Activated CD4-positive, alpha-beta T cell treated with anti-CD3 and anti-CD28 coated beads, Interleukin-2, amount 10 ng/mL, durations not matched to agents 24 days and 14 days (primary cell): ENCODE measurements at regions not wholly inside any gene's neighbourhood (a gene's known extent, or its start where the extent isn't known, plus 50 kb on each side); places are given as distances from the start of the nearest gene placed in this dataset.
"Not testable (repeated sequence)": the region's sequence is repeated elsewhere in the genome, so short reads cannot be mapped to it uniquely, and the experiment has no call there.

ENCODE experiments used
- DNase-seq: peaks from one replicate; pipeline ENCODE4 v3.0.0; 2022
- H3K27ac Mint-ChIP-seq: one replicate; pipeline ENCODE4 v1.8.0; 2022; ENCODE audit warnings: mild to moderate bottlenecking, mixed read lengths
- H3K27me3 Mint-ChIP-seq: one replicate; pipeline ENCODE4 v1.8.0; 2022; ENCODE audit warnings: mixed read lengths
- H3K36me3 Mint-ChIP-seq: one replicate; pipeline ENCODE4 v1.8.0; 2022; ENCODE audit warnings: low read depth, mild to moderate bottlenecking, mixed read lengths
- H3K4me1 Mint-ChIP-seq: one replicate; pipeline ENCODE4 v1.8.0; 2021; ENCODE audit warnings: mixed read lengths
- H3K4me3 Mint-ChIP-seq: one replicate; pipeline ENCODE4 v1.8.0; 2022; ENCODE audit warnings: mild to moderate bottlenecking, moderate library complexity, mixed read lengths
- H3K9me3 Mint-ChIP-seq: one replicate; pipeline ENCODE4 v1.8.0; 2021; ENCODE audit warnings: mixed read lengths
- intact Hi-C: fragments of 100-400 bp; cut with micrococcal nuclease; formaldehyde crosslinking; loops from one replicate; pipeline ENCODE4 v1.15.1; 2023

DNA sequence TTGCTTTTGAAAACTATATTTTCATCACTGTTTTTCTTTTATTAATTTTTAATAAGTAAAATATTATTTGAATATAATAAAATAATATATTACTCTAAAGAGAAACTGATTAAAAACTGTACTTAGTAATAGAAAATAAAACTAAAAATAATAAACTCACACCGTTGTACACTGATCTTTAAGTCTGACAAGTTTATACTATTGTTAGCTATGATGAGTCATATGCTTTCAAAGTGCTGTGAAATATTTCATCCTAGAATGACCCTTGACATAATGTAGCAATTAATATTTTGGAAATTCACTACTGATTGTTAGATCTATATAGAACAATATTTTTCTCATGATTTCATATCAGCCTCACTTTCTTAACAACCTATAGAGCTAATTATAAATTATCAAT lies 1040.6 kb upstream of the SPRY2 start:
- intact Hi-C loops, result no loop called here

DNA sequence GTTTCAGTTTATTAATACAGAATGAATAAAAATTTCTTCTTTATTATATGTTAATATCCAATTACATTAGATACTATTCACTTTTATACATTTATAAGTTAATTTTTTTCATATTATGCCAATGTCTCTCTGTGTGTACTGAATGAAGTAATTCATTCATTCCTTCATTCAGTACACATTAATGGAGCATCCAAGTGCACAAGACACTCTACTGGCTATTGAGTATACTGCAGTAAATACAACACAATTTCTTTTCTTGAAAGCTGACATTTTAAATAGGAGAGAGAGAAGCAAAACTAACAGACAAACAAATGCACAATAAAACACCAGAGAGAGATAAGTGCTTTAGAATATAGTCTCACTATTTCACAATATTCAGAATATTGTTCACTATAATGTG lies 1038.3 kb upstream of the SPRY2 start:
- H3K27me3 Mint-ChIP-seq, result no peaks in the 10 kb centered on the region
- H3K27ac Mint-ChIP-seq, result no peak overlapping the region
- DNase-seq, result no peak
- intact Hi-C loops, result no loop called here
- H3K4me3 Mint-ChIP-seq, result no peak overlapping the region
- peaks cover 5% of the 10 kb centered on the region for H3K9me3 Mint-ChIP-seq
- no peaks in the 10 kb centered on the region for H3K4me1 Mint-ChIP-seq
- no peaks in the 10 kb centered on the region for H3K36me3 Mint-ChIP-seq

More for the DNA sequence above, 1040.6 kb upstream of the SPRY2 start:
- no peak overlapping the region for H3K27ac Mint-ChIP-seq
- no peaks in the 10 kb centered on the region for H3K27me3 Mint-ChIP-seq
- peaks cover 5% of the 10 kb centered on the region for H3K9me3 Mint-ChIP-seq
- H3K4me1 Mint-ChIP-seq, result no peaks in the 10 kb centered on the region
- H3K36me3 Mint-ChIP-seq, result no peaks in the 10 kb centered on the region
- no peak overlapping the region for H3K4me3 Mint-ChIP-seq
- no peak for DNase-seq

DNA sequence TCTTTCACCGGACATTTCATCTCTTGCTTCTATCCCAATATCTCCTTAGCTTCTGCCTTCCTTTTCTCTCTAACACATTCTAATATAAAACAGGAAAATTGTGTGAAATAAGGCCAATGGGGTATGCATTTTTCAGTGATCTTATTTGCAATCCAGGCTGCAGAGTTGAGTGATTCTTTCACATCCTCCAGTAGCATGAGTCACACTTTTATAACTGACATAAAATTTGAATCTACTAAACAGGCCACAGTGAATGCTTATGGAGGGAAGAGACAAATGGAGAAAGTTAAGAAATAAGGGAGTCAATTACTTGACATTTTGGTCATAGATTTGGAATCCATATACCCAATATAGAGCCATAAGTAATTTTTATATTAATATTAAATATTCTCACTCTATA lies 1037.0 kb upstream of the SPRY2 start:
- intact Hi-C loops, result no loop called here
- DNase-seq, result no peak
- Mint-ChIP-seq H3K4me1 (no peaks in the 10 kb centered on the region), H3K27me3 (no peaks in the 10 kb centered on the region), H3K9me3 (peaks cover 5% of the 10 kb centered on the region), H3K36me3 (no peaks in the 10 kb centered on the region), H3K4me3 (no peak overlapping the region), H3K27ac (no peak overlapping the region)

DNA sequence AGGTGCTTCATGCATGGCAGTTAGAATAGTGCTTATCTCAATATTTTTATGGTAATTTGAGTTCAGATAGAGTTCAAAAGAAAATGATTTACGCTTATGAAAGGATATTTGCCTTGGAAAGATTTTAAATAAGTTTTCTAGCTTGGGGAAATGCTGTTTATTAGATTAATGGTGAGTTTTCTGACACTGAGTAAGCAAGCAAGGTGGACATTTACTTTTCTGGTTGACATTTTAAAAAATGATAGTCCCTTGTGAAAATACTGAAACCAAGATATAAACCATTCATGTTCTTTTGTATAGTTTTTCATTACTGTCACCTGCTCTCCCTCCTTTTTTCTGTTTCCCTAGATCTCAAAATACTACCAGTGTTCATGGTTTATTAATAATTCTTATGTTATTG lies 1034.8 kb upstream of the SPRY2 start:
- H3K27ac Mint-ChIP-seq, result no peak overlapping the region
- H3K9me3 Mint-ChIP-seq, result peaks cover 5% of the 10 kb centered on the region
- no peaks in the 10 kb centered on the region for H3K4me1 Mint-ChIP-seq
- H3K4me3 Mint-ChIP-seq, result no peak overlapping the region
- DNase-seq, result no peak
- intact Hi-C loops, result no loop called here
- H3K27me3 Mint-ChIP-seq, result no peaks in the 10 kb centered on the region
- H3K36me3 Mint-ChIP-seq, result no peaks in the 10 kb centered on the region

DNA sequence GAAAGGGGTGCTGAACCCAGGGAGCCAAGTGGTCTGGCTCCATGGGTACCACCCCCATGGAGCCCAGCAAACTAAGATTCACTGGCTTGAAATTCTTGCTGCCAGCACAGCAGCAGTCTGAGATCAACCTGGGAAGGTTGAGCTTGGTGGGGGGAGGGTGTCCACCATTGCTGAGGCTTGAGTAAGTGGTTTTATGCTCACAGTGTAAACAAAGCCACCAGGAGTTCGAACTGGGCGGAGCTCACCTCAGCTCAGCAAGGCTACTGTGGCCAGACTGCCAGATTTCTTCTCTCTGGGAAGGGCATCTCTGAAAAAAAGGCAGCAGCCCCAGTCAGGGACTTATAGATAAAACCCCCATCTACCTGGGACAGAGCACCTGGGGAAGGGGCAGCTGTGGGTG lies 1021.8 kb upstream of the SPRY2 start:
- H3K27me3 Mint-ChIP-seq, intact Hi-C loops, H3K36me3 Mint-ChIP-seq, H3K4me1 Mint-ChIP-seq, H3K9me3 Mint-ChIP-seq, H3K27ac Mint-ChIP-seq, DNase-seq, H3K4me3 Mint-ChIP-seq: not testable (repeated sequence)

DNA sequence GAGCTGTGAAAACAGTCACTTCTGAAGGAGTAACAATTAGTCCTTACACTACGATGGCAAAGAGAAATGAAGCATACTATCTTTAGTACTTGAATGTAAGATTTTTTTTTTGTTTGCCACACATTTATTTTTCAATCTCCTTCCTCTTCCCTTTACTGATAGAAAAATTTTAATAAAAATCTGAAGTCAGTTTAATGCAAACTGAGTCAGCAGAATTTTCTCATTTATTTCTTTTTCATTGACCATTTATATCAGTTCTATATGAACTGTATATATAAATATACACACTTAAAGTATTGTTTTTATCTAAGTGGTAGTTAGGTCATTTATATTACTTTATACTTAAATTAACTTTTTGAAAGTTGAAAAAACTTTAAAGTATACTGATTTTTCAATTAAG lies 1009.1 kb upstream of the SPRY2 start:
- Mint-ChIP-seq H3K27me3 (no peaks in the 10 kb centered on the region), H3K4me1 (no peaks in the 10 kb centered on the region), H3K27ac (no peak overlapping the region), H3K36me3 (no peaks in the 10 kb centered on the region), H3K4me3 (no peak overlapping the region), H3K9me3 (no peaks in the 10 kb centered on the region)
- intact Hi-C loops, result no loop called here
- DNase-seq, result no peak

DNA sequence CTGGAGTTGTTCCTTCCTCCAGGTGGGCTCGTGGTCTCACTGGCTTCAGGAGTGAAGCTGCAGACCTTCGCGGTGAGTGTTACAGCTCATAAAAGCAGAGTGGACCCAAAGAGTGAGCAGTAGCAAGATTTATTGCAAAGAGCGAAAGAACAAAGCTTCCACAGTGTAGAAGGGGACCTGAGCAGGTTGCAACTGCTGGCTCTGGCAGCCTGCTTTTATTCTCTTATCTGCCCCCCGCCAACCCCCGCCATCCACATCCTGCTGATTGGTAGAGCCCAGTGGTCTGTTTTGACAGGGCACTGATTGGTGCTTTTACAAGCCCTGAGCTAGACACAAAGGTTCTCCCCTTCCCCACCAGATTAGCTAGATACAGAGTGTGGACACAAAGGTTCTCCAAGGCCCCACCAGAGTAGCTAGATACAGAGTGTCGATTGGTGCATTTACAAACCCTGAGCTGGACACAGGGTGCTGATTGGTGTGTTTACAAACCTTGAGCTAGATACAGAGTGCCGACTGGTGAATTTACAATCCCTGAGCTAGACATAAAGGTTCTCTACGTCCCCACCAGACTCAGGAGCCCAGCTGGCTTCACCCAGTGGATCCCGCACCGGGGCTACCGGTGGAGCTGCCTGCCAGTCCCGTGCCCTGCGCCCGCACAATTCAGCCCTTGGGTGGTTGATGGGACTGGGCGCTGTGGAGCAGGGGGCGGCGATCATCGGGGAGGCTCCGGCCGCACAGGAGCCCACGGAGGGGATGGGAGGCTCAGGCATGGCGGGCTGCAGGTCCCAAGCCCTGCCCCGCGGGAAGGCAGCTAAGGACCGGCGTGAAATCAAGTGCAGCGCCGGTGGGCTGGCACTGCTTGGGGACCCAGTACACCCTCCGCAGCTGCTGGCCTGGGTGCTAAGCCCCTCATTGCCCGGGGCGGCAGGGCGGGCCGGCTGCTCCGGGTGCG lies 999.5 kb upstream of the SPRY2 start:
- H3K27me3 Mint-ChIP-seq, H3K27ac Mint-ChIP-seq, H3K4me3 Mint-ChIP-seq, H3K4me1 Mint-ChIP-seq, H3K36me3 Mint-ChIP-seq, intact Hi-C loops, DNase-seq, H3K9me3 Mint-ChIP-seq: not testable (repeated sequence)

DNA sequence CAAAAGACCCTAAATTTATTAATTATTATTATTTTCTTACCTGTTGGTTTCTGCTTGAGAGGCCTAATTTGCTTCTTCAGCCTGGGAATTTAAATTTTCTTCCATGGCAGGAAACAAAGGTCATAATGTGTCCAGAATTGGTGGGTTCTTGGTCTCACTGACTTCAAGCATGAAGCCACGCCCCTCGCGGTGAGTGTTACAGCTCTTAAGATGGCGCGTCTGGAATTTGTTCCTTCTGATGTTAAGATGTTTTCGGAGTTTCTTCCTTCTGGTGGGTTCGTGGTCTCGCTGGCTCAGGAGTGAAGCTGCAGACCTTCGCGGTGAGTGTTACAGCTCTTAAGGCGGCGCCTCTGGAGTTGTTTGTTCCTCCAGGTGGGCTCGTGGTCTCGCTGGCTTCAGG lies 998.7 kb upstream of the SPRY2 start:
- H3K4me3 Mint-ChIP-seq, H3K27ac Mint-ChIP-seq, H3K4me1 Mint-ChIP-seq, H3K36me3 Mint-ChIP-seq, H3K9me3 Mint-ChIP-seq, intact Hi-C loops, DNase-seq, H3K27me3 Mint-ChIP-seq: not testable (repeated sequence)

DNA sequence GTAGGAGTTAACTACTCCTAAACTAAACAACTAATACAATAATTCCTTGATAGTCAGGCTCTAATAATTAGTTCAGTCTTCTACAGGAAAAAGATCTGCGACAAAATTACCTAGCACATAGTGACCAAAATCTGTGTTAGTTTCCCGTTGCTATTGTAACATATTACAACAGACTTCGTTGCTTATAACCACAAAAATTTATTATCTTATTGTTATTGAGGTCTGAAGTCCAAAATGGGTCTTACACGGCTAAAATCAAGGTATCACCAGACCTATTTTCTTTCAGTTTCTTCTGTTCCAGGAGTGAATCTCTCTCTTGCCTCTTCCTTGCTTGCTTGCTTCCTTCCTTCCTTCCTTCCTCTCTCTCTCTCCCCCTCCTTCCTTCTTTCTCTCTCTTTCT lies 993.6 kb upstream of the SPRY2 start:
- Mint-ChIP-seq H3K9me3 (no peaks in the 10 kb centered on the region), H3K4me3 (no peak overlapping the region), H3K27ac (no peak overlapping the region), H3K36me3 (no peaks in the 10 kb centered on the region), H3K27me3 (no peaks in the 10 kb centered on the region), H3K4me1 (no peaks in the 10 kb centered on the region)
- intact Hi-C loops, result no loop called here
- no peak for DNase-seq

DNA sequence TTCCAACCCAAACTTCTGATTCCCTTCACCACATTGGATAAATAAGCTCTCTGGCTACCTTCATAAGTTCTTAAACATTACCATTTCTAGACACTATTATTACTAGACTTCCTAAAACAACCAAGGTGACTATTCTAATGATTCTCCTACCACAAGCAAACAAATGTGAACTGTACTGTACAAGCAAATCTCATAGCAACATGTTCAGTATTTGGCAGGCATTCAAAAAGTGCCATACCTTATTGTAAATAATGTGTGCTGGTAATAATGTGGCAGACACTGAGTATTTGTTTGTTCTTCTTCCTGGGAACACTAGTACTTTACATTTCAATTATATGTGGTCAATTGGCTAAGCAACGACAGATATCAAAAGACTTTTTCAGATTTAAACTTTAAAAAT lies 986.0 kb upstream of the SPRY2 start:
- no peaks in the 10 kb centered on the region for H3K4me1 Mint-ChIP-seq
- no peak overlapping the region for H3K27ac Mint-ChIP-seq
- H3K9me3 Mint-ChIP-seq, result peaks cover 7% of the 10 kb centered on the region
- no peaks in the 10 kb centered on the region for H3K36me3 Mint-ChIP-seq
- H3K27me3 Mint-ChIP-seq, result no peaks in the 10 kb centered on the region
- intact Hi-C loops, result no loop called here
- H3K4me3 Mint-ChIP-seq, result no peak overlapping the region
- no peak for DNase-seq

DNA sequence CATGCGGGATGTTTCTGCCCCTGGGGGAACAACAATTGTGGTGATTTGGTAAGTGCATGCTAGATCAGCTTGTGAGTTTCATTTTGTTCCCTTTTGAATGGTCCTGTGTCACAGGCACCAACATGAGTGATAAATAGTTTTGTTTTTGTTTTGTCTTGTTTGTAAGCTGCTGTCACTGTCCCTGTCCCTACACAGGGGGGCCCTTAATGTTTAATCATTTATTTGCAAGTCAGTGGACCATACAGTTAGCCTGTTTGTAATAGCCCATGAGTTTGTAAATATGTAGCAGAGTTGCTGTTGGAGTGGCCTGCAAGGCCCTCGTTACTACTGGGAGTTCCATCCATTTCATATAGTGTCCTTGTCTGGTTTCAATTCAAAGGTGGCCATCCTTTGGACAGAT lies 979.6 kb upstream of the SPRY2 start:
- Mint-ChIP-seq H3K36me3 (no peaks in the 10 kb centered on the region), H3K4me3 (no peak overlapping the region), H3K9me3 (peaks cover 7% of the 10 kb centered on the region), H3K27me3 (no peaks in the 10 kb centered on the region), H3K27ac (no peak overlapping the region), H3K4me1 (no peaks in the 10 kb centered on the region)
- intact Hi-C loops, result no loop called here
- DNase-seq, result no peak

DNA sequence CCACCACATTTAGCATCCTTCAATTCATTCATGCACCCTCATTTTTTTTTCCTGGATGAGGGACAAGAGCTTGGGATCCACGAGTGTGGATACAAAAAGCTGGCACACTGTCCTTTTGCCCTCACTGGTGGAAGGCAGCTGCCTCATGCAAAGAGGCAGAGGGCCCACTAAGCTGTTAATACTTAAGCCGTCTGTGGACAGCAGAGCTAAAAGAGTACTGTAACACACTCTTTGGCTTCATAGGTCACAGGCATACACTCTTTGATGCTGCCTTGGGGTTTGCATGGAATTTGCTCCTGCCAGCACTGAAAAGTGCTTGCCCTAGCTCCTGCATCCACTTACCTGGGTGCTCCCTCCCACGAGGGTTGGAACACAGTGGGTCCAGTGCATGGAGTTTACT lies 978.4 kb upstream of the SPRY2 start:
- Mint-ChIP-seq H3K36me3 (no peaks in the 10 kb centered on the region), H3K27me3 (no peaks in the 10 kb centered on the region), H3K4me3 (no peak overlapping the region), H3K27ac (no peak overlapping the region), H3K4me1 (no peaks in the 10 kb centered on the region), H3K9me3 (peaks cover 7% of the 10 kb centered on the region)
- DNase-seq, result no peak
- intact Hi-C loops, result no loop called here

DNA sequence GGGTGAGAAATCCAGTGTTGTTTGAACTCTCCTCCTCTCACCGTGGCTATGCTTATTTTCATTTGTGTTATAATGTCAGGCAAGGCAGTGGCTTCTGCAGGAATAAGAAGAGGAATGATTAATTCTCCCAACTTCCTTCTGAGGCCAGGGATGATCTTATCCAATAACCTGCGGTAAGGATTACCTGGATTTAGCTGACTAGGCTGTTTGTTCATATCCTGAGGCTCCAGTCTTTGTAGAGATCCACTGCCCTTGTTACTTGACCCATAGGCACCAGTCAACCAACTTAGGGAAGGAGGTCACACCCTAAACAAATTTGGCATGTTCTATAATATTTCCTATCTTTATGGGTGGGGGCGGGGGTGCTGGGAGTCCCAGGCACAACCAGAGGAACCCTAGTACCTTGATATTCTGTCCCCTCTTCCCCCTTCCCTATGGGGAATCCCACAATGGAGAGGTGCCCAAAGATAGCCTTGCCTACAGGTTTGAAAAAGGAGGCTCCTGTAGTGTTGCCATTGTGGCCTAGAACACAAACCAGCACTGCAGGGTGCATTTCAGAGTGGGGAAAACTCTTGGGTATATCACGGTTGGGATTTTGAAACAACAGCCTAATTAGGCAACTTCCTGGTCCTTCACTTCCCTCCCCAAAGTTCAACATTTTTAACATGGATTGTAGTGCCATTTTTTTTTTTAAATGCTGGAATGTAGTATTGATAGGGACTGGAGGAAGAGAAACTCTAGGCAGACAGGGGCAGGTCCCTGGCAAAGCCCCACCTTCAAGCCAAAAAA lies 977.5 kb upstream of the SPRY2 start:
- H3K27me3 Mint-ChIP-seq, result no peaks in the 10 kb centered on the region
- H3K27ac Mint-ChIP-seq, result no peak overlapping the region
- H3K4me1 Mint-ChIP-seq, result no peaks in the 10 kb centered on the region
- H3K36me3 Mint-ChIP-seq, result no peaks in the 10 kb centered on the region
- no peak overlapping the region for H3K4me3 Mint-ChIP-seq
- intact Hi-C loops, result no loop called here
- no peak for DNase-seq
- H3K9me3 Mint-ChIP-seq, result peaks cover 6% of the 10 kb centered on the region

DNA sequence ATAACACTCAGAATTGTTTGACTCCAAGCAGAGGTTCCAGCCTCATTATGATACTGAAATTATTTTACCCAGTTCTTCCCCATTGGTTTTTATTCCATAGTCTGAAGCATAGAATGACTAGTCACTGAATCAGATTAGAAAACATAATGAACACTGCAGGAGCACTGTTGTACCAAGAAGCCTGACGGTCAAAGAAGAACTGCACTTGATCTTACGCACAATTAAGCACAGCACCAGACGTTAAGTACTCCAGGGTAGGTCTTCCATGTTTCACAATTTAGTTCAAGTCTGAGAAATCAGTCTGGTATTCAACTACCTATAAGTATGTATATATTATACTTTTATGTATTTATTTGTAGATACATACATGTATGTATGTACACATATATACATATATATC lies 973.5 kb upstream of the SPRY2 start:
- H3K9me3 Mint-ChIP-seq, result no peaks in the 10 kb centered on the region
- no peak overlapping the region for H3K27ac Mint-ChIP-seq
- no peak overlapping the region for H3K4me3 Mint-ChIP-seq
- H3K27me3 Mint-ChIP-seq, result no peaks in the 10 kb centered on the region
- DNase-seq, result no peak
- no peaks in the 10 kb centered on the region for H3K4me1 Mint-ChIP-seq
- no peaks in the 10 kb centered on the region for H3K36me3 Mint-ChIP-seq
- intact Hi-C loops, result no loop called here
